SK-N-SH (cell line): ENCODE measurements at regions not wholly inside any gene's neighbourhood (a gene's known extent, or its start where the extent isn't known, plus 50 kb on each side); places are given as distances from the start of the nearest gene placed in this dataset.

Experiments
- CTCF ChIP-seq: fragments of 200-600 bp; sonication (generic); IDR thresholded peaks from 2 replicates; pipeline ENCODE4 v1.6.1; 2017; ENCODE audit warnings: antibody characterized with exemption, mild to moderate bottlenecking, moderate library complexity
- EZH2phosphoT487 ChIP-seq: fragments of 200-600 bp; sonication (generic); IDR thresholded peaks from 2 replicates; pipeline ENCODE4 v1.6.1; 2017; ENCODE audit warnings: low read depth, mixed run types, mild to moderate bottlenecking, antibody characterized with exemption, moderate library complexity, borderline replicate concordance
- FOSL2 ChIP-seq: IDR thresholded peaks from 2 replicates; pipeline ENCODE4 v1.4.0; 2012; ENCODE audit warnings: low read depth, mild to moderate bottlenecking, moderate library complexity, borderline replicate concordance
- GABPA ChIP-seq: IDR thresholded peaks from 2 replicates; pipeline ENCODE4 v1.4.0; 2012; ENCODE audit warnings: low read depth, mild to moderate bottlenecking
- GATA2 ChIP-seq: sonication (generic); formaldehyde crosslinking; IDR thresholded peaks from 2 replicates; pipeline ENCODE4 v1.5.0; 2020; ENCODE audit warnings: mild to moderate bottlenecking, missing genetic modification reagents
- JUND ChIP-seq: IDR thresholded peaks from 2 replicates; pipeline ENCODE4 v1.4.0; 2012
- POLR2AphosphoS5 ChIP-seq: IDR thresholded peaks from 2 replicates; pipeline ENCODE4 v1.6.1; 2012; ENCODE audit warnings: low read depth, low read length
- RAD21 ChIP-seq: IDR thresholded peaks from 2 replicates; pipeline ENCODE4 v1.6.1; 2012; ENCODE audit warnings: mild to moderate bottlenecking, low read length
- REST ChIP-seq: IDR thresholded peaks from 2 replicates; pipeline ENCODE4 v1.6.1; 2012; ENCODE audit warnings: mild to moderate bottlenecking, low read depth, low read length, moderate library complexity
- SMC3 ChIP-seq: IDR thresholded peaks from 2 replicates; pipeline ENCODE4 v1.6.1; 2012; ENCODE audit warnings: low read depth, low read length, improper control_type of control experiment
- USF2 ChIP-seq: fragments of 150-350 bp; IDR thresholded peaks from 2 replicates; pipeline ENCODE4 v1.6.1; 2017; ENCODE audit warnings: antibody characterized with exemption, low read length, low read depth, borderline replicate concordance

- TF ChIP-seq POLR2AphosphoS5 = no peak
- TF ChIP-seq EZH2phosphoT487 = no peak
- no peak for TF ChIP-seq CTCF
- no peak for TF ChIP-seq GABPA
- no peak for TF ChIP-seq RAD21
- TF ChIP-seq SMC3 = no peak
- TF ChIP-seq JUND = no peak
- no peak for TF ChIP-seq FOSL2
- no peak for TF ChIP-seq GATA2
- TF ChIP-seq REST = no peak
- TF ChIP-seq USF2 = no peak
These were observed 90.8 kb upstream of the PRR23E start for GRCh38 chr3:127102188-127102520.
